K562 (cell line): ENCODE measurements at regions not wholly inside any gene's neighbourhood (a gene's known extent, or its start where the extent isn't known, plus 50 kb on each side); places are given as distances from the start of the nearest gene placed in this dataset.

Experiments
- ATAC-seq: fragments of 200-7000 bp; cut with Tn5 transposase; 3 replicates; pipeline ENCODE4 v1.9.1; 2020; ENCODE audit warnings: moderate library complexity
- BruUV-seq: library from RNA; stranded (reverse); fragments of 400-500 nt; replicated peaks from 2 replicates; lab custom pipeline; 2021; lab: Mats Ljungman, UMichigan
- CTCF ChIA-PET: fragments of 300-600 bp; formaldehyde crosslinking; extraction: SDS; loops from one replicate; lab custom pipeline; 2021; ENCODE audit warnings: low intra/inter-chr PET ratio; lab: Yijun Ruan, JAX
- POLR2A ChIA-PET: fragments of 300-600, 350-650 bp; sonication (Branson Sonifier 250); formaldehyde crosslinking; extraction: SDS; loops from one replicate; lab custom pipeline; 2021; ENCODE audit warnings: antibody characterized with exemption, inconsistent platforms; lab: Yijun Ruan, JAX
- DNase-seq, 4 experiments: peaks; one replicate each; pipeline versions ENCODE4 v3.0.0 to v3.0.0-alpha.2; 2011 to 2018; ENCODE audit warnings: low spot score in 3 of 4, mixed read lengths in 3 of 4; ENCODE audit errors: extremely low read depth in 1 of 4
- FAIRE-seq: peaks from 2 replicates; lab custom pipeline; 2011; peaks lifted over from hg19 to GRCh38; lab: Jason Lieb, UNC
- H2AFZ ChIP-seq: 2 replicates; pipeline ENCODE4 v1.6.0; 2011; ENCODE audit warnings: low read depth, low read length, control low read depth, inconsistent platforms
- H3K27ac ChIP-seq: fragments of 200-600 bp; 3 replicates; pipeline ENCODE4 v1.8.0; 2011; ENCODE audit warnings: low read depth, mild to moderate bottlenecking, control low read depth, inconsistent platforms, low read length, moderate library complexity, mixed read lengths; ENCODE audit errors: extremely low read depth
- H3K27me3 ChIP-seq, 2 experiments: fragments of 300-600 bp in 1 of 2; 2 replicates in 1 of 2; 3 replicates in 1 of 2; pipeline versions ENCODE4 v1.6.0 to v1.8.0; 2011; ENCODE audit warnings: inconsistent platforms in 2 of 2, low read length in 2 of 2, mild to moderate bottlenecking in 1 of 2, mixed read lengths in 1 of 2, moderate library complexity in 1 of 2; ENCODE audit not compliant: control insufficient read depth in 2 of 2, insufficient read depth in 2 of 2
- H3K36me3 ChIP-seq: fragments of 300-600 bp; 3 replicates; pipeline ENCODE4 v1.8.0; 2011; ENCODE audit warnings: mild to moderate bottlenecking, low read length, inconsistent platforms; ENCODE audit not compliant: control insufficient read depth, insufficient read depth
- H3K4me1 ChIP-seq, 2 experiments: fragments of 200-600 bp in 1 of 2; replicated peaks in 1 of 2; 2 replicates in 1 of 2; 3 replicates in 1 of 2; pipeline versions ENCODE4 v1.5.1 to v1.8.0; 2011; ENCODE audit warnings: inconsistent platforms in 2 of 2, low read length in 2 of 2, mild to moderate bottlenecking in 1 of 2, mixed read lengths in 1 of 2, moderate library complexity in 1 of 2; ENCODE audit not compliant: control insufficient read depth in 2 of 2, insufficient read depth in 2 of 2
- H3K4me2 ChIP-seq: 2 replicates; pipeline ENCODE4 v1.6.1; 2011; ENCODE audit warnings: low read length, control low read depth, inconsistent platforms, mixed read lengths; ENCODE audit not compliant: insufficient read depth
- H3K4me3 ChIP-seq: fragments of 200-600 bp; sonication (generic), shearing (Covaris generic); 2 replicates; pipeline ENCODE4 v1.5.1; 2016; ENCODE audit warnings: control low read depth, inconsistent platforms
- H3K79me2 ChIP-seq: fragments of 200-600 bp; 3 replicates; pipeline ENCODE4 v1.8.0; 2011; ENCODE audit warnings: low read length, inconsistent platforms; ENCODE audit not compliant: control insufficient read depth, insufficient read depth
- H3K9ac ChIP-seq, 2 experiments: 2 replicates each; pipeline versions ENCODE4 v1.6.0 to v1.6.1; 2011; ENCODE audit warnings: low read depth in 2 of 2, low read length in 2 of 2, control low read depth in 1 of 2, inconsistent platforms in 1 of 2, mild to moderate bottlenecking in 1 of 2, mixed read lengths in 1 of 2; ENCODE audit not compliant: insufficient read depth in 1 of 2
- H3K9me1 ChIP-seq: one replicate; pipeline ENCODE4 v1.6.0; 2011; ENCODE audit warnings: inconsistent platforms, mild to moderate bottlenecking, low read length, moderate library complexity; ENCODE audit not compliant: control insufficient read depth, insufficient read depth
- H3K9me3 ChIP-seq: replicated peaks from 2 replicates; pipeline ENCODE4 v1.5.1; 2011; ENCODE audit warnings: low read depth, low read length, inconsistent platforms; ENCODE audit not compliant: control insufficient read depth, insufficient read depth
- H4K20me1 ChIP-seq: replicated peaks from 2 replicates; pipeline ENCODE4 v1.6.1; 2011; ENCODE audit warnings: low read length, inconsistent platforms, mixed read lengths; ENCODE audit not compliant: control insufficient read depth, insufficient read depth
- CEBPB ChIP-seq: fragments of 450-650 bp; IDR thresholded peaks from 2 replicates; pipeline ENCODE4 v1.6.1; 2016; ENCODE audit warnings: missing genetic modification characterization, missing compliant biosample characterization
- CSDE1 ChIP-seq, 2 experiments: fragments of 450-650 bp; IDR thresholded peaks; 2 replicates each; pipeline ENCODE4 v1.6.1; 2016; ENCODE audit warnings: mild to moderate bottlenecking in 1 of 2
- E2F4 ChIP-seq: sonication (generic); formaldehyde crosslinking; IDR thresholded peaks from 2 replicates; pipeline ENCODE4 v1.8.0; 2022; ENCODE audit warnings: mild to moderate bottlenecking, low read depth, missing genetic modification reagents
- EHMT2 ChIP-seq: fragments of 450-650 bp; IDR thresholded peaks from 2 replicates; pipeline ENCODE4 v1.6.1; 2018; ENCODE audit warnings: antibody characterized with exemption
- ELF2 ChIP-seq: fragments of 250-450 bp; sonication (Bioruptor Pico); IDR thresholded peaks from 2 replicates; pipeline ENCODE4 v1.5.0; 2021; ENCODE audit warnings: mild to moderate bottlenecking
- GATAD2B ChIP-seq: fragments of 450-650 bp; IDR thresholded peaks from 2 replicates; pipeline ENCODE4 v1.6.1; 2017; ENCODE audit warnings: mild to moderate bottlenecking, borderline replicate concordance
- HDGF ChIP-seq: fragments of 450-650 bp; IDR thresholded peaks from 2 replicates; pipeline ENCODE4 v1.6.1; 2016
- NEUROD1 ChIP-seq: fragments of 150-350 bp; IDR thresholded peaks from 2 replicates; pipeline ENCODE4 v1.6.1; 2014; ENCODE audit warnings: borderline replicate concordance, low read length, low read depth; ENCODE audit not compliant: partially characterized antibody
- NR2C1 ChIP-seq, 2 experiments: fragments of 450-650 bp; IDR thresholded peaks; 2 replicates each; pipeline ENCODE4 v1.6.1; 2017; ENCODE audit warnings: mild to moderate bottlenecking in 2 of 2, antibody characterized with exemption in 1 of 2, inconsistent platforms in 1 of 2, missing compliant biosample characterization in 1 of 2, missing genetic modification characterization in 1 of 2
- RAD51 ChIP-seq: fragments of 450-650 bp; IDR thresholded peaks from 2 replicates; pipeline ENCODE4 v1.7.1; 2016; ENCODE audit warnings: low read depth, mild to moderate bottlenecking, borderline replicate concordance
- STAT6 ChIP-seq: sonication (generic); formaldehyde crosslinking; IDR thresholded peaks from 2 replicates; pipeline ENCODE4 v1.8.1; 2023; ENCODE audit warnings: mild to moderate bottlenecking, missing genetic modification reagents
- ZNF134 ChIP-seq: fragments of 250-450 bp; sonication (Bioruptor Pico); conservative IDR thresholded peaks from 2 replicates; pipeline ENCODE4 v1.4.0; 2020
- ZNF644 ChIP-seq: fragments of 200-800 bp; sonication (Bioruptor generic); IDR thresholded peaks from 2 replicates; pipeline ENCODE4 v1.6.1; 2016; ENCODE audit warnings: low read depth, missing genetic modification characterization, missing compliant biosample characterization
- WGBS: fragments of 100-300 bp; shearing (Covaris generic); methylation state at CpG from one replicate; pipeline ENCODE4 v1.1.6; 2016; ENCODE audit warnings: low coverage, mixed read lengths; ENCODE audit not compliant: insufficient coverage; ENCODE audit errors: missing lambda C conversion rate; 5-methylcytosine and 5-hydroxymethylcytosine counted together
- in situ Hi-C: fragments of 300-500 bp; cut with MboI; formaldehyde crosslinking; loops from 4 replicates; pipeline ENCODE4 v1.15.0; 2018; ENCODE audit warnings: inconsistent platforms, mixed read lengths
- intact Hi-C: fragments of 100-400 bp; cut with micrococcal nuclease; formaldehyde crosslinking; loops from 2 replicates; pipeline ENCODE4 v1.14.2; 2022

- Histone ChIP-seq H3K9me3 (no peaks in the 10 kb centered on the region; the same call in 1 of the 2 replicates), H3K4me3 (no peak overlapping the region), H3K27ac (no peak overlapping the region), H3K36me3 (no peaks in the 10 kb centered on the region), H3K79me2 (no peaks in the 10 kb centered on the region), H4K20me1 (no peaks in the 10 kb centered on the region), H3K4me1 (no peaks in the 10 kb centered on the region), H3K9me1 (no peaks in the 10 kb centered on the region), H3K4me2 (no peak overlapping the region), H3K9ac (no peak overlapping the region), H2AFZ (no peak overlapping the region), H3K27me3 (no peaks in the 10 kb centered on the region)
- in situ Hi-C loops: no loop called here
- TF ChIP-seq NR2C1 (IDR thresholded peaks at IDR 0.05): no peak
- no peak for TF ChIP-seq NR2C1 (tag; IDR thresholded peaks at IDR 0.05)
- no peak for TF ChIP-seq ELF2
- no peak for TF ChIP-seq CEBPB (tag)
- TF ChIP-seq HDGF: no peak
- no peak for TF ChIP-seq NEUROD1
- 0% methylated on average over 5 of the region's 5 CpGs for WGBS
- no TSS peak for BruUV-seq
- DNase-seq: no peak
- ATAC-seq: no peak
- ChIA-PET CTCF (interaction anchor here (0.9 kb wide), 1 partner anchor 132 kb away, joined by 3 read pairs; no protein-coding TSS in a partner anchor), POLR2A (no interaction called here)
- intact Hi-C loops: loop anchor here (10.0 kb wide), 1 partner anchor 808 kb away; no protein-coding TSS in a partner anchor
- no peak for FAIRE-seq
These were observed 191.1 kb downstream of the MAT2B start for GRCh38 chr5:163696579-163696887.

- Histone ChIP-seq H3K9me1 (no peaks in the 10 kb centered on the region), H3K27me3 (no peaks in the 10 kb centered on the region), H3K9ac (no peak overlapping the region), H4K20me1 (no peaks in the 10 kb centered on the region), H3K36me3 (no peaks in the 10 kb centered on the region), H2AFZ (no peak overlapping the region), H3K4me3 (no peak overlapping the region), H3K9me3 (no peaks in the 10 kb centered on the region; the same call in 1 of the 2 replicates), H3K27ac (no peak overlapping the region), H3K4me1 (no peaks in the 10 kb centered on the region), H3K79me2 (no peaks in the 10 kb centered on the region), H3K4me2 (no peak overlapping the region)
- CTCF ChIA-PET: no interaction called here
- DNase-seq (no peak), FAIRE-seq (no peak), ATAC-seq (no peak)
- no TSS peak for BruUV-seq
- intact Hi-C loops: no loop called here
- POLR2A ChIA-PET: no interaction called here
- WGBS: 0% methylated on average over 4 of the region's 4 CpGs
- in situ Hi-C loops: no loop called here
- TF ChIP-seq RAD51 (no peak), EHMT2 (no peak), ZNF134 (CRISPR knock-in tag) (no peak), ZNF644 (no peak), E2F4 (no peak), GATAD2B (no peak), STAT6 (no peak), CSDE1 (IDR thresholded peaks at IDR 0.05) (no peak)
These were observed 200.8 kb downstream of the MAT2B start for GRCh38 chr5:163706053-163706771.
